IMR-90 (cell line): ENCODE measurements at regions not wholly inside any gene's neighbourhood (a gene's known extent, or its start where the extent isn't known, plus 50 kb on each side); places are given as distances from the start of the nearest gene placed in this dataset.

Source experiments
- BHLHE40 ChIP-seq: fragments of 150-350 bp; IDR thresholded peaks from 2 replicates; pipeline ENCODE4 v1.6.1; 2016; ENCODE audit warnings: mild to moderate bottlenecking, low read depth, low read length
- CTCF ChIP-seq: conservative IDR thresholded peaks from 2 replicates; pipeline ENCODE4 v1.5.1; 2012; ENCODE audit warnings: mild to moderate bottlenecking, low read depth, low read length, improper control_type of control experiment
- MAFK ChIP-seq: IDR thresholded peaks from 2 replicates; pipeline ENCODE4 v1.6.1; 2012; ENCODE audit warnings: low read depth, low read length, improper control_type of control experiment
- POLR2A ChIP-seq: IDR thresholded peaks from 2 replicates; pipeline ENCODE4 v1.6.1; 2012; ENCODE audit warnings: mild to moderate bottlenecking, low read depth, low read length
- USF2 ChIP-seq: fragments of 150-350 bp; IDR thresholded peaks from 2 replicates; pipeline ENCODE4 v1.6.1; 2017; ENCODE audit warnings: mild to moderate bottlenecking, antibody characterized with exemption, low read length, low read depth

- no peak for TF ChIP-seq BHLHE40
- no peak for TF ChIP-seq CTCF
- TF ChIP-seq USF2 = no peak
- TF ChIP-seq POLR2A = no peak
- TF ChIP-seq MAFK = no peak
These were observed 616.4 kb upstream of the CBLB start for GRCh38 chr3:106485217-106485616.
